HepG2 (cell line): ENCODE measurements at regions not wholly inside any gene's neighbourhood (a gene's known extent, or its start where the extent isn't known, plus 50 kb on each side); places are given as distances from the start of the nearest gene placed in this dataset.

Experiments
- ATAC-seq: fragments of 200-7000 bp; cut with Tn5 transposase; 3 replicates; pipeline ENCODE4 v1.9.1; 2020; ENCODE audit warnings: mild to moderate bottlenecking, moderate library complexity
- BruUV-seq: library from RNA; stranded (reverse); fragments of 400-500 nt; replicated peaks from 2 replicates; lab custom pipeline; 2021; lab: Mats Ljungman, UMichigan
- CTCF ChIA-PET: fragments of 300-600 bp; formaldehyde crosslinking; extraction: SDS; loops from one replicate; lab custom pipeline; 2021; ENCODE audit warnings: low total read pairs, inconsistent platforms, low intra/inter-chr PET ratio; lab: Yijun Ruan, JAX
- POLR2A ChIA-PET: fragments of 350-600 bp; sonication (Branson Sonifier 250); formaldehyde crosslinking; loops from one replicate; lab custom pipeline; 2020; ENCODE audit warnings: antibody characterized with exemption, inconsistent platforms; lab: Yijun Ruan, JAX
- DNase-seq: peaks from one replicate; pipeline ENCODE4 v3.0.0-alpha.2; 2015; ENCODE audit warnings: low spot score
- FAIRE-seq: peaks from 3 replicates; lab custom pipeline; 2011; peaks lifted over from hg19 to GRCh38; lab: Jason Lieb, UNC
- H2AFZ ChIP-seq: one replicate; pipeline ENCODE4 v1.6.1; 2011; ENCODE audit warnings: low read length, inconsistent platforms
- H3K27ac ChIP-seq: fragments of 300-600 bp; 3 replicates; pipeline ENCODE4 v1.8.0; 2011; ENCODE audit warnings: mixed run types, mild to moderate bottlenecking, mixed read lengths, low read length, inconsistent platforms; ENCODE audit not compliant: insufficient read depth; ENCODE audit errors: extremely low read length
- H3K27me3 ChIP-seq, 2 experiments: fragments of 200-600 bp in 1 of 2; 2 replicates in 1 of 2; 3 replicates in 1 of 2; pipeline versions ENCODE4 v1.6.0 to v1.8.0; 2011; ENCODE audit warnings: low read length in 2 of 2, mild to moderate bottlenecking in 2 of 2, moderate library complexity in 2 of 2, inconsistent platforms in 1 of 2; ENCODE audit not compliant: insufficient read depth in 2 of 2, control insufficient read depth in 1 of 2
- H3K36me3 ChIP-seq, 2 experiments: fragments of 200-600 bp in 1 of 2; replicated peaks in 1 of 2; 2 replicates in 1 of 2; 3 replicates in 1 of 2; pipeline versions ENCODE4 v1.5.1 to v1.8.0; 2011; ENCODE audit warnings: low read length in 2 of 2, inconsistent platforms in 1 of 2; ENCODE audit not compliant: insufficient read depth in 2 of 2, control insufficient read depth in 1 of 2
- H3K4me1 ChIP-seq: 2 replicates; pipeline ENCODE4 v1.5.1; 2012; ENCODE audit warnings: low read length, inconsistent platforms; ENCODE audit not compliant: insufficient read depth
- H3K4me2 ChIP-seq: 2 replicates; pipeline ENCODE4 v1.6.0; 2011; ENCODE audit warnings: low read depth, low read length, inconsistent platforms
- H3K4me3 ChIP-seq, 3 experiments: fragments of 200-600 bp in 1 of 3; sonication (generic), shearing (Covaris generic) in 1 of 3; replicated peaks in 1 of 3; 2 replicates each; pipeline ENCODE4 v1.5.1; 2011 to 2016; ENCODE audit warnings: low read length in 3 of 3, inconsistent platforms in 2 of 3, low read depth in 2 of 3, mild to moderate bottlenecking in 2 of 3, control low read depth in 1 of 3, mixed read lengths in 1 of 3; ENCODE audit not compliant: insufficient read depth in 1 of 3
- H3K79me2 ChIP-seq: one replicate; pipeline ENCODE4 v1.6.1; 2011; ENCODE audit warnings: low read length, inconsistent platforms; ENCODE audit not compliant: insufficient read depth
- H3K9ac ChIP-seq: 2 replicates; pipeline ENCODE4 v1.6.0; 2011; ENCODE audit warnings: mild to moderate bottlenecking, low read depth, low read length, inconsistent platforms; ENCODE audit not compliant: insufficient read depth
- H3K9me3 ChIP-seq: 2 replicates; pipeline ENCODE4 v1.5.1; 2012; ENCODE audit warnings: mild to moderate bottlenecking, low read length
- H4K20me1 ChIP-seq: 2 replicates; pipeline ENCODE4 v1.6.0; 2011; ENCODE audit warnings: inconsistent platforms, mild to moderate bottlenecking, low read length, moderate library complexity; ENCODE audit not compliant: insufficient read depth
- EP300 ChIP-seq, 3 experiments: sonication (generic) in 1 of 3; formaldehyde crosslinking in 1 of 3; IDR thresholded peaks; 2 replicates each; pipeline versions ENCODE4 v1.5.1 to v1.6.1; 2011 to 2020; ENCODE audit warnings: low read depth in 2 of 3, low read length in 2 of 3, borderline replicate concordance in 1 of 3, improper control_type of control experiment in 1 of 3, mild to moderate bottlenecking in 1 of 3, missing genetic modification reagents in 1 of 3, moderate library complexity in 1 of 3
- GABPA ChIP-seq, 2 experiments: IDR thresholded peaks; 2 replicates each; pipeline ENCODE4 v1.6.1; 2011 to 2016; ENCODE audit warnings: low read depth in 2 of 2, low read length in 1 of 2, missing biosample characterization in 1 of 2, missing genetic modification characterization in 1 of 2
- NCOA5 ChIP-seq: sonication (generic); formaldehyde crosslinking; IDR thresholded peaks from 2 replicates; pipeline ENCODE4 v1.4.0; 2020; ENCODE audit warnings: missing genetic modification reagents
- PAWR ChIP-seq: sonication (generic); formaldehyde crosslinking; IDR thresholded peaks from 2 replicates; pipeline ENCODE4 v1.4.0; 2020; ENCODE audit warnings: missing genetic modification reagents, mild to moderate bottlenecking, borderline replicate concordance
- RFX5 ChIP-seq: IDR thresholded peaks from 2 replicates; pipeline ENCODE4 v1.6.1; 2011; ENCODE audit warnings: low read depth, low read length, improper control_type of control experiment
- SSRP1 ChIP-seq: IDR thresholded peaks from 2 replicates; pipeline ENCODE4 v1.6.1; 2016; ENCODE audit warnings: control low read depth
- ZFP62 ChIP-seq: sonication (generic); formaldehyde crosslinking; IDR thresholded peaks from 2 replicates; pipeline ENCODE4 v1.4.0; 2020; ENCODE audit warnings: missing genetic modification reagents
- ZMYM2 ChIP-seq: sonication (generic); formaldehyde crosslinking; IDR thresholded peaks from 2 replicates; pipeline ENCODE4 v1.8.0; 2022; ENCODE audit warnings: mild to moderate bottlenecking, missing genetic modification reagents
- ZNF136 ChIP-seq: sonication (generic); formaldehyde crosslinking; IDR thresholded peaks from 2 replicates; pipeline ENCODE4 v1.8.1; 2022; ENCODE audit warnings: low read depth, mild to moderate bottlenecking, moderate library complexity, missing genetic modification reagents
- ZNF17 ChIP-seq: sonication (generic); formaldehyde crosslinking; IDR thresholded peaks from 2 replicates; pipeline ENCODE4 v1.5.0; 2020; ENCODE audit warnings: mild to moderate bottlenecking, missing genetic modification reagents
- ZNF207 ChIP-seq: fragments of 450-650 bp; IDR thresholded peaks from 2 replicates; pipeline ENCODE4 v1.6.1; 2016; ENCODE audit warnings: antibody characterized with exemption, borderline replicate concordance
- ZNF335 ChIP-seq: sonication (generic); formaldehyde crosslinking; IDR thresholded peaks from 2 replicates; pipeline ENCODE4 v1.4.0; 2020; ENCODE audit warnings: missing genetic modification reagents
- ZNF557 ChIP-seq: sonication (generic); formaldehyde crosslinking; IDR thresholded peaks from 2 replicates; pipeline ENCODE4 v1.4.0; 2020; ENCODE audit warnings: missing genetic modification reagents
- ZNF589 ChIP-seq: sonication (generic); formaldehyde crosslinking; conservative IDR thresholded peaks from 2 replicates; pipeline ENCODE4 v1.8.0; 2022; ENCODE audit warnings: mild to moderate bottlenecking, moderate library complexity, missing genetic modification reagents
- ZNF619 ChIP-seq: sonication (generic); formaldehyde crosslinking; IDR thresholded peaks from 2 replicates; pipeline ENCODE4 v1.4.0; 2020; ENCODE audit warnings: mild to moderate bottlenecking, missing genetic modification reagents
- ZNF792 ChIP-seq: IDR thresholded peaks from 2 replicates; pipeline ENCODE4 v1.6.1; 2016
- ZNF83 ChIP-seq: sonication (generic); formaldehyde crosslinking; IDR thresholded peaks from 2 replicates; pipeline ENCODE4 v1.4.0; 2020; ENCODE audit warnings: missing genetic modification reagents, mild to moderate bottlenecking, borderline replicate concordance
- ZNF850 ChIP-seq: sonication (generic); formaldehyde crosslinking; conservative IDR thresholded peaks from 2 replicates; pipeline ENCODE4 v1.9.0; 2021; ENCODE audit warnings: mild to moderate bottlenecking, missing genetic modification reagents
- WGBS: methylation state at CpG from one replicate; pipeline ENCODE4 v1.1.6; 2017; ENCODE audit warnings: low lambda C conversion rate; 5-methylcytosine and 5-hydroxymethylcytosine counted together
- in situ Hi-C: cut with HindIII; loops from 2 replicates; pipeline ENCODE4 v1.10.0; 2017; ENCODE audit warnings: low pct_unique_long_range_greater_than_20kb; ENCODE audit not compliant: extremely low pct_ligation_motif_present
- intact Hi-C: fragments of 100-400 bp; cut with micrococcal nuclease; formaldehyde crosslinking; loops from one replicate; pipeline ENCODE4 v1.10.0; 2022; ENCODE audit not compliant: unreplicated experiment
- TF ChIP-seq, protein P1 (sequence below): IDR thresholded peaks from 2 replicates; pipeline ENCODE4 v1.6.1; 2018; ENCODE audit warnings: missing genetic modification reagents
- TF ChIP-seq, protein P2 (sequence below): sonication (generic); formaldehyde crosslinking; IDR thresholded peaks from 2 replicates; pipeline ENCODE4 v1.4.0; 2020; ENCODE audit warnings: missing genetic modification reagents, mild to moderate bottlenecking, borderline replicate concordance

DNA sequence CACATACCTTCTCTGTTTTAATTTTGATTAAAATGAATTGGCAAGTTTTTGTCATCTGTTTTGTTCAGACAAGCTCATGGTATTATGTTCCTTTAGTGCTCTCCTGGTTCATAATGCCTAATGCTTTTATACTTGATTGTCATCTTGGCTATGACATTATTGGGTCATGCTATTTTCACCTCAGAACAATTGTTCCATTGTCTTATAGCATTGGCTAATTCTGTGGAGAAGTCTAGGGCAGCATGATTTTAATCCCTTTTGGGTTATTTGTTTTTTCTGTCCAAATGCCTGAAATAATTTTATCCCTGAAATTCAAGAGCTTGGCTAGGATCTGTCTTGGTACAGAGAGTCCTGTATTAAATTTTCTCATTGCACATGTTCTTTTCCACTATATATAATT is 83.8 kb upstream of the CCDC85A start:
- CTCF ChIA-PET: no interaction called here

GRCh38 chr2:56100791-56101312 is 82.9 kb upstream of the CCDC85A start:
- no peaks in the 10 kb centered on the region for H3K79me2 ChIP-seq
- ATAC-seq (no peak), FAIRE-seq (no peak), DNase-seq (no peak)
- no peak overlapping the region for H3K4me2 ChIP-seq
- no peaks in the 10 kb centered on the region for H3K36me3 ChIP-seq
- POLR2A ChIA-PET: no interaction called here
- no peaks in the 10 kb centered on the region for H4K20me1 ChIP-seq
- CTCF ChIA-PET: no interaction called here
- WGBS: 5% methylated on average over 1 of the region's 1 CpG
- H3K4me1 ChIP-seq: no peaks in the 10 kb centered on the region
- no peak overlapping the region for H3K27ac ChIP-seq
- in situ Hi-C loops: no loop called here
- no TSS peak for BruUV-seq
- no peak overlapping the region for H3K9ac ChIP-seq
- no peak overlapping the region for H2AFZ ChIP-seq
- H3K4me3 ChIP-seq: no peak overlapping the region
- no peaks in the 10 kb centered on the region for H3K27me3 ChIP-seq
- H3K9me3 ChIP-seq: no peaks in the 10 kb centered on the region
- intact Hi-C loops: no loop called here
- TF ChIP-seq ZNF792 (CRISPR knock-in tag) (no peak), ZMYM2 (CRISPR knock-in tag) (no peak), ZNF850 (CRISPR knock-in tag) (no peak), ZNF17 (no peak), PAWR (CRISPR knock-in tag) (no peak), ZNF207 (no peak), ZFP62 (CRISPR knock-in tag) (no peak), ZNF136 (CRISPR knock-in tag) (no peak), ZNF557 (CRISPR knock-in tag) (no peak), EP300 (IDR thresholded peaks at IDR 0.05; ENCODE audit: low read depth in 2 of 2, low read length in 2 of 2) (no peak), EP300 (CRISPR knock-in tag; IDR thresholded peaks at IDR 0.05; ENCODE audit: borderline replicate concordance) (no peak), GABPA (IDR thresholded peaks at IDR 0.05; ENCODE audit: low read depth, low read length) (no peak), GABPA (CRISPR knock-in tag; IDR thresholded peaks at IDR 0.05; ENCODE audit: low read depth) (no peak)
- TF ChIP-seq, protein P1, sequence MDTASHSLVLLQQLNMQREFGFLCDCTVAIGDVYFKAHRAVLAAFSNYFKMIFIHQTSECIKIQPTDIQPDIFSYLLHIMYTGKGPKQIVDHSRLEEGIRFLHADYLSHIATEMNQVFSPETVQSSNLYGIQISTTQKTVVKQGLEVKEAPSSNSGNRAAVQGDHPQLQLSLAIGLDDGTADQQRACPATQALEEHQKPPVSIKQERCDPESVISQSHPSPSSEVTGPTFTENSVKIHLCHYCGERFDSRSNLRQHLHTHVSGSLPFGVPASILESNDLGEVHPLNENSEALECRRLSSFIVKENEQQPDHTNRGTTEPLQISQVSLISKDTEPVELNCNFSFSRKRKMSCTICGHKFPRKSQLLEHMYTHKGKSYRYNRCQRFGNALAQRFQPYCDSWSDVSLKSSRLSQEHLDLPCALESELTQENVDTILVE (CRISPR knock-in tag): no peak
- TF ChIP-seq, protein P2, sequence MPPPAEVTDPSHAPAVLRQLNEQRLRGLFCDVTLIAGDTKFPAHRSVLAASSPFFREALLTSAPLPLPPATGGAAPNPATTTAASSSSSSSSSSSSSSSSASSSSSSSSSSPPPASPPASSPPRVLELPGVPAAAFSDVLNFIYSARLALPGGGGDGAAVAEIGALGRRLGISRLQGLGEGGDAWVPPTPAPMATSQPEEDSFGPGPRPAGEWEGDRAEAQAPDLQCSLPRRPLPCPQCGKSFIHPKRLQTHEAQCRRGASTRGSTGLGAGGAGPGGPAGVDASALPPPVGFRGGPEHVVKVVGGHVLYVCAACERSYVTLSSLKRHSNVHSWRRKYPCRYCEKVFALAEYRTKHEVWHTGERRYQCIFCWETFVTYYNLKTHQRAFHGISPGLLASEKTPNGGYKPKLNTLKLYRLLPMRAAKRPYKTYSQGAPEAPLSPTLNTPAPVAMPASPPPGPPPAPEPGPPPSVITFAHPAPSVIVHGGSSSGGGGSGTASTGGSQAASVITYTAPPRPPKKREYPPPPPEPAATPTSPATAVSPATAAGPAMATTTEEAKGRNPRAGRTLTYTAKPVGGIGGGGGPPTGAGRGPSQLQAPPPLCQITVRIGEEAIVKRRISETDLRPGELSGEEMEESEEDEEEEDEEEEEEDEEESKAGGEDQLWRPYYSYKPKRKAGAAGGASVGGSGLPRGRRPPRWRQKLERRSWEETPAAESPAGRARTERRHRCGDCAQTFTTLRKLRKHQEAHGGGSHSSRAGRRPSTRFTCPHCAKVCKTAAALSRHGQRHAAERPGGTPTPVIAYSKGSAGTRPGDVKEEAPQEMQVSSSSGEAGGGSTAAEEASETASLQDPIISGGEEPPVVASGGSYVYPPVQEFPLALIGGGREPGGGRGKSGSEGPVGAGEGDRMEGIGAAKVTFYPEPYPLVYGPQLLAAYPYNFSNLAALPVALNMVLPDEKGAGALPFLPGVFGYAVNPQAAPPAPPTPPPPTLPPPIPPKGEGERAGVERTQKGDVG (CRISPR knock-in tag): no peak

More for the DNA sequence above, 83.8 kb upstream of the CCDC85A start:
- H3K79me2 ChIP-seq: no peaks in the 10 kb centered on the region
- no peaks in the 10 kb centered on the region for H3K36me3 ChIP-seq
- BruUV-seq: no TSS peak
- intact Hi-C loops: no loop called here
- H3K27me3 ChIP-seq: no peaks in the 10 kb centered on the region
- POLR2A ChIA-PET: no interaction called here
- H2AFZ ChIP-seq: no peak overlapping the region
- in situ Hi-C loops: no loop called here
- no peak for ATAC-seq
- no peaks in the 10 kb centered on the region for H3K9me3 ChIP-seq
- H3K4me3 ChIP-seq: no peak overlapping the region
- FAIRE-seq: no peak
- no peak overlapping the region for H3K27ac ChIP-seq
- TF ChIP-seq ZNF589 (CRISPR knock-in tag): no peak
- no peak for TF ChIP-seq SSRP1
- no peak for TF ChIP-seq ZNF83 (CRISPR knock-in tag)
- no peak for TF ChIP-seq NCOA5 (CRISPR knock-in tag)
- TF ChIP-seq ZNF335 (CRISPR knock-in tag): no peak
- TF ChIP-seq ZNF619 (CRISPR knock-in tag): no peak
- TF ChIP-seq RFX5: no peak
- H4K20me1 ChIP-seq: no peaks in the 10 kb centered on the region
- H3K4me1 ChIP-seq: no peaks in the 10 kb centered on the region
- H3K4me2 ChIP-seq: no peak overlapping the region
- H3K9ac ChIP-seq: no peak overlapping the region
- DNase-seq: no peak
